ENCODE measurements at regions not wholly inside any gene's neighbourhood (a gene's known extent, or its start where the extent isn't known, plus 50 kb on each side); places are given as distances from the start of the nearest gene placed in this dataset.

DNA sequence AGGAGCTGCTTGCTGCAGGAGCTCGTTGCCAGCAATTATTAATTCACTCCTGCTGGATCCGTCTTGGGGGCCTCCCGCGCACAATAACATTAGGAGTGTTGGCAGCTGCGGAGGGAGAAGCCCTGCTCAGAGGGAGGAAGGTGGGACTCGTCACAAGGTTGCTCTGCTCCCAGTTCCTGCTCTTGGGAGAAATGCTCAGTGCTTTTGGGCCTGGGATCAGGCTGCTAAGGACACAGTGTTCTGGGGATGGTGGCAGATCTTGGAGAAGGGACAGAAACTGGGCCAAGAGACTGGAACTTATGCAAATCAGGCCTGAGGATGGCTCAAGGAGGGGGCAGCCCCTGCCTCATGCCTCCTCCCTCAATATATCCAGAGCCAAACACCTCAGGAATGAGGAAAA, 78.9 kb upstream of the OLFM4 start:
- TF ChIP-seq, protein P1, sequence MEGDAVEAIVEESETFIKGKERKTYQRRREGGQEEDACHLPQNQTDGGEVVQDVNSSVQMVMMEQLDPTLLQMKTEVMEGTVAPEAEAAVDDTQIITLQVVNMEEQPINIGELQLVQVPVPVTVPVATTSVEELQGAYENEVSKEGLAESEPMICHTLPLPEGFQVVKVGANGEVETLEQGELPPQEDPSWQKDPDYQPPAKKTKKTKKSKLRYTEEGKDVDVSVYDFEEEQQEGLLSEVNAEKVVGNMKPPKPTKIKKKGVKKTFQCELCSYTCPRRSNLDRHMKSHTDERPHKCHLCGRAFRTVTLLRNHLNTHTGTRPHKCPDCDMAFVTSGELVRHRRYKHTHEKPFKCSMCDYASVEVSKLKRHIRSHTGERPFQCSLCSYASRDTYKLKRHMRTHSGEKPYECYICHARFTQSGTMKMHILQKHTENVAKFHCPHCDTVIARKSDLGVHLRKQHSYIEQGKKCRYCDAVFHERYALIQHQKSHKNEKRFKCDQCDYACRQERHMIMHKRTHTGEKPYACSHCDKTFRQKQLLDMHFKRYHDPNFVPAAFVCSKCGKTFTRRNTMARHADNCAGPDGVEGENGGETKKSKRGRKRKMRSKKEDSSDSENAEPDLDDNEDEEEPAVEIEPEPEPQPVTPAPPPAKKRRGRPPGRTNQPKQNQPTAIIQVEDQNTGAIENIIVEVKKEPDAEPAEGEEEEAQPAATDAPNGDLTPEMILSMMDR (IDR thresholded peaks at IDR 0.05; ENCODE audit: low read depth, low read length), result no peak
- H3K9me3 ChIP-seq (ENCODE audit: control insufficient read depth, insufficient read depth, low read length), result peaks cover 5% of the 10 kb centered on the region; the same call in 1 of the 2 replicates
- H3K4me3 ChIP-seq (ENCODE audit: low read depth, low read length), result no peak overlapping the region
- no peak overlapping the region for H3K27ac ChIP-seq (ENCODE audit: low read depth, low read length)
- ChIA-PET POLR2A (no interaction called here), CTCF (interaction anchor here (1.0 kb wide), 1 partner anchor 18 kb away, joined by 5 read pairs; no protein-coding TSS in a partner anchor)
- DNase-seq (ENCODE audit: low read depth, low spot score), result no peak
- H3K27me3 ChIP-seq (ENCODE audit: control insufficient read depth, insufficient read depth, low read length), result no peaks in the 10 kb centered on the region

DNA sequence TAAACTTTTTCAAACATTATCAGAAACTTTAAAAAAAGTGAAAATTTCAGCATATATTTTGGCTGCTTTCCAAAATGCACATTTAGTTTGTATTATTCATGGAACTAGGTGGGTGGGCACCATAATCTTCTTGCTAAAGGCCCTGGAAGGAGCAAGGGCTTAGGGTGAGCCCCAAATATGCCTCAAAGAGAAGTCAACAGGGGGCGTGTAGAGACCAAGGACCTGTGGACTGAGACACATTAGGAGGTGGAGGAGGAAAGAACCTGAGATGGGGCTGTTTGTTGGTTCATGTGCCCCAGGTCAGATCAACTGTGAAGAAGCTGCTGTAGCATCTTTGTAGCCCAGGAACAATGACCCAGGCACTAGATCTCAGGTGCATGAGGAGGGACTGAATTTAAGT, 79.6 kb upstream of the OLFM4 start:
- Histone ChIP-seq H3K27ac (ENCODE audit: low read depth, low read length) (no peak overlapping the region), H3K4me3 (ENCODE audit: low read depth, low read length) (no peak overlapping the region), H3K27me3 (ENCODE audit: control insufficient read depth, insufficient read depth, low read length) (no peaks in the 10 kb centered on the region), H3K9me3 (ENCODE audit: control insufficient read depth, insufficient read depth, low read length) (peaks cover 5% of the 10 kb centered on the region; the same call in 1 of the 2 replicates)
- CTCF ChIA-PET, result interaction anchor here (1.0 kb wide), 1 partner anchor 18 kb away, joined by 5 read pairs; no protein-coding TSS in a partner anchor
- DNase-seq (ENCODE audit: low read depth, low spot score), result no peak
- POLR2A ChIA-PET, result no interaction called here
- TF ChIP-seq, protein P1 (IDR thresholded peaks at IDR 0.05; ENCODE audit: low read depth, low read length), result no peak

DNA sequence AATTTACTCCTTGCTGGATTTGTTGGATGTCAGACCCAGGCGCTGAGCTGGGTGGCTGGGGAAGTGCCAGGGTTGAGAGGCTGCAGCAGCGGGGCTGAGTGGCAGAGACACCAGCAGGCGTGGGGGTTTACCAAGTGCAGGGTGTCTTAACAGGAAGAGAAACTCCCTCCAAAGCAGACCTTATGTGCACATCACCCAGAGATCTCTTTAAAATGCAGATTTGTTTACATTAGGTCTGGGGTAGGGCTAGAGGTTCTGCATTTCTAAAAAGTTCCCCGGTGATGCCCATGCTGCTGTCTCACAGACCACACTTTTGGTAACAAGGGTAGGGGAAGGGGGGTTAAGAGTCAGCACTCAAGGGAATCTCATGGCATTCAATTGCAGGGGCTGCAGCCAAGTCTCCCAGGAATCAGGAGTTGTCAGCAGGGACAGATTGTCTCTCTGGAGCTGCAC, 80.7 kb upstream of the OLFM4 start:
- POLR2A ChIA-PET, result no interaction called here
- no peak for DNase-seq (ENCODE audit: low read depth, low spot score)
- CTCF ChIA-PET, result no interaction called here
- Histone ChIP-seq H3K4me3 (ENCODE audit: low read depth, low read length) (no peak overlapping the region), H3K27me3 (ENCODE audit: control insufficient read depth, insufficient read depth, low read length) (no peaks in the 10 kb centered on the region), H3K27ac (ENCODE audit: low read depth, low read length) (no peak overlapping the region), H3K9me3 (ENCODE audit: control insufficient read depth, insufficient read depth, low read length) (peaks cover 5% of the 10 kb centered on the region; the same call in 1 of the 2 replicates)
- TF ChIP-seq, protein P1 (IDR thresholded peaks at IDR 0.05; ENCODE audit: low read depth, low read length), result no peak

DNA sequence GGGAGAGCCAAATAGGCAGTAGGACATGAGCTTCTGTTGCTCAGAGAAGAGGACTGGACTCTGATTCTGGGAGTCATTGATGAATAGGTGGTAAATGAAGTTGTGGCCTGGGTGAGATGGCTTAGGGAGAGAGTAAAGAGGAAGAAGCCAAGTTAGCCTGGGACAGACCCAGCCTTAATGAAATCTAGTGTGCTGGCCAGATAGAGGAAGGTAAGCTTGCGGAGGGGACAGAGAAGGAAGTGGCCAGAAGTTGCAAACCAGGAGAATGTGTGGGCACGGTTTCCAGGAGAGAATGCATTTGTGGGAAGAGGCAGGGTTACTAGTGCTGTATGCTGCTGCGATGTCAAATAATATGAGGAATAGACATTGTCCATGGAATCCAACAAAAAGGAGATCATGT, 83.3 kb upstream of the OLFM4 start:
- TF ChIP-seq, protein P1 (IDR thresholded peaks at IDR 0.05; ENCODE audit: low read depth, low read length), result no peak
- H3K27ac ChIP-seq (ENCODE audit: low read depth, low read length), result no peak overlapping the region
- ChIA-PET CTCF (no interaction called here), POLR2A (no interaction called here)
- no peaks in the 10 kb centered on the region for H3K27me3 ChIP-seq (ENCODE audit: control insufficient read depth, insufficient read depth, low read length)
- H3K4me3 ChIP-seq (ENCODE audit: low read depth, low read length), result no peak overlapping the region
- peaks cover 5% of the 10 kb centered on the region; the same call in 1 of the 2 replicates for H3K9me3 ChIP-seq (ENCODE audit: control insufficient read depth, insufficient read depth, low read length)
- no peak for DNase-seq (ENCODE audit: low read depth, low spot score)

DNA sequence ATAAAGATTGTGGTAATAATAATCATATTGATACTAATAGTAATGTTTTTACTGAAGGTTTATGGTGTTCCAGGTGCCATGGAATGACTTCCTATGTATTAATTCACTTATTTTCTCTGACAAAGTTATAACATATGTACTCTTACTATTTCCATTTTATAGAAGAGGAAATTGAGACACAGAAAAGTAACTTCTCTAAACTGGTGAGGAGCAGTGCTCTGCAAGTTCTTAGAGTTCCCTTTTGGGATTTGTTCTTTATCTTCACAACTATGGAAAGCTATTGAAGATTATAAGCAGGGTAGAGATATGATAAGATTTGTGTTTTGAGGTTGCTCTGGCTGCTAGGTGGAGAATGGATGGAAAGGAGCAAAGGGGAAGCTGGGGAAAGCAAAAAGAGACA, 83.9 kb upstream of the OLFM4 start:
- no peak overlapping the region for H3K4me3 ChIP-seq (ENCODE audit: low read depth, low read length)
- ChIA-PET POLR2A (no interaction called here), CTCF (no interaction called here)
- H3K27ac ChIP-seq (ENCODE audit: low read depth, low read length), result no peak overlapping the region
- DNase-seq (ENCODE audit: low read depth, low spot score), result no peak
- peaks cover 5% of the 10 kb centered on the region; the same call in 1 of the 2 replicates for H3K9me3 ChIP-seq (ENCODE audit: control insufficient read depth, insufficient read depth, low read length)
- no peaks in the 10 kb centered on the region for H3K27me3 ChIP-seq (ENCODE audit: control insufficient read depth, insufficient read depth, low read length)
- TF ChIP-seq, protein P1 (IDR thresholded peaks at IDR 0.05; ENCODE audit: low read depth, low read length), result no peak

Measured in AG04450 (cell line).